ENCODE measurements at regions not wholly inside any gene's neighbourhood (a gene's known extent, or its start where the extent isn't known, plus 50 kb on each side); places are given as distances from the start of the nearest gene placed in this dataset.

DNA sequence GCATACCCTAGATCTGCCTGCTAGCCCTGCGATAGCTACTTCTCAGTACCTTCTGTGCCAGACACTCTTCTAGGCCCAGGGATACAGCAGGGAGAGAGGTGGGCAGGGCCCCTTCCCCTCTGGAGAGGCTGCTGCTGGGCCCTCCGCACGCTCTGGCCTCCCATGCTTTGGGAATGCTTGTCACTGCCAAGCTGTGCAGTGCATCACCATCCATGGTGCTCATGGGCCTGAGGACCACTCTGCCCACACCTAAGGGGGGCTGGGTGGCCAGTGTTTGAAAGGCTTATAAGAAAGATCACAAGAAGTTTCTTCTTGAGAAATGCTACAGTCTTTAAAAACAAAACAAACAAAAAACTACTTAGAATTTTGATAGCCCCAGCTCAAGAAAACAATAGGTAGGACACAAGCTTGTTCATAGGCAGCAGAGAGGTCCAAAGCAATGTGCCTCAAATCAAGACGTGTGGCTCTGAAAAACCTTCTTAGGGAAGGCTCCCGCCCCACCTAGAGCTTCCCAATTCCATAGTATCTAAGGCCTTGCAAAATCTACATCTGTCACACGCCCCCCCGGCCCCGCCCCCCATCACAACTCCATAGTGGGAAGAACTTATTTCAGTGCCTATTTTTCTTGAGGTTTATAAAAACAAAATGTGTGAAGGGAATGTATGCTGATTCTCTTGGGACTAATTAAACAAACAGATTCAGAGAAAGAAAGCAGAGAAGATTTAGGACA is 145.8 kb downstream of the TM9SF2 start:
- Mint-ChIP-seq H3K27me3 (ENCODE audit: low read depth) (no peaks in the 10 kb centered on the region), H3K27ac (no peak overlapping the region), H3K4me1 (peaks cover 20% of the 10 kb centered on the region), H3K4me3 (no peak overlapping the region), H3K36me3 (no peaks in the 10 kb centered on the region), H3K9me3 (no peaks in the 10 kb centered on the region)
- no peak for ATAC-seq
- ChIA-PET CTCF (interaction anchor here (0.7 to 1.9 kb wide), 3 partner anchors 9 to 47 kb away, joined by 3 to 9 read pairs (median 7); no protein-coding TSS in a partner anchor), POLR2A (no interaction called here)
- DNase-seq (ENCODE audit: low spot score), result no peak
- no peak for TF ChIP-seq ZNF396 (CRISPR knock-in tag; IDR thresholded peaks at IDR 0.05; ENCODE audit: borderline replicate concordance)
- no peak for TF ChIP-seq JUN (CRISPR knock-in tag; IDR thresholded peaks at IDR 0.05)
- TF ChIP-seq NFATC4 (CRISPR knock-in tag; IDR thresholded peaks at IDR 0.05), result no peak
- TF ChIP-seq NFE2L1 (CRISPR knock-in tag; IDR thresholded peaks at IDR 0.05), result no peak
- TF ChIP-seq, protein P1, sequence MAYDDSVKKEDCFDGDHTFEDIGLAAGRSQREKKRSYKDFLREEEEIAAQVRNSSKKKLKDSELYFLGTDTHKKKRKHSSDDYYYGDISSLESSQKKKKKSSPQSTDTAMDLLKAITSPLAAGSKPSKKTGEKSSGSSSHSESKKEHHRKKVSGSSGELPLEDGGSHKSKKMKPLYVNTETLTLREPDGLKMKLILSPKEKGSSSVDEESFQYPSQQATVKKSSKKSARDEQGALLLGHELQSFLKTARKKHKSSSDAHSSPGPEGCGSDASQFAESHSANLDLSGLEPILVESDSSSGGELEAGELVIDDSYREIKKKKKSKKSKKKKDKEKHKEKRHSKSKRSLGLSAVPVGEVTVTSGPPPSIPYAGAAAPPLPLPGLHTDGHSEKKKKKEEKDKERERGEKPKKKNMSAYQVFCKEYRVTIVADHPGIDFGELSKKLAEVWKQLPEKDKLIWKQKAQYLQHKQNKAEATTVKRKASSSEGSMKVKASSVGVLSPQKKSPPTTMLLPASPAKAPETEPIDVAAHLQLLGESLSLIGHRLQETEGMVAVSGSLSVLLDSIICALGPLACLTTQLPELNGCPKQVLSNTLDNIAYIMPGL (CRISPR knock-in tag; IDR thresholded peaks at IDR 0.05), result no peak
- no peak for TF ChIP-seq ZNF219 (CRISPR knock-in tag; IDR thresholded peaks at IDR 0.05; ENCODE audit: borderline replicate concordance)
- no peak for TF ChIP-seq ZNF317 (CRISPR knock-in tag; IDR thresholded peaks at IDR 0.05; ENCODE audit: borderline replicate concordance, low read depth)

DNA sequence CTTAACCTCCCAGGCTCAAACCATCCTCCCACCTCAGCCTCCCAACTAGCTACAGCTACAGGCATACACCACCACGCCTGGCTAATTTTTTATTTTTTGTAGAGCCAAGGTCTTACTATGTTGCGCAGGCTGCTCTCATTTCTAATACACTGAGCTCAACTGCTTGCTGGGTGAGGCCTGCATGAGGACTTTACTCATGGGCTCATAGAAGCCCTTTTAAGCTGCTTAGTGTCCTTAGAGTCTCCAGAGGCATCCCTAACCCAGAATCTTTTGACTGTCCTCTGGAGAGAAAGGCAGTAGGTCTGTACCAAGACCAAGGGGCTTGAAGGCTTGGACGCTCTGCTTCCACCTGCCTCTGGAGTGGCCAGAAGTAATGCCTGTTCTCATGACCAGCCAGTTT is 141.6 kb downstream of the TM9SF2 start:
- POLR2A ChIA-PET, result interaction anchor here (0.6 kb wide), 1 partner anchor 305 kb away, joined by 4 read pairs; no protein-coding TSS in a partner anchor
- no peak overlapping the region for H3K27ac Mint-ChIP-seq
- H3K36me3 Mint-ChIP-seq, result no peaks in the 10 kb centered on the region

More for the DNA sequence above, 141.6 kb downstream of the TM9SF2 start:
- ATAC-seq (no peak), DNase-seq (ENCODE audit: low spot score) (no peak)
- TF ChIP-seq, protein P2, sequence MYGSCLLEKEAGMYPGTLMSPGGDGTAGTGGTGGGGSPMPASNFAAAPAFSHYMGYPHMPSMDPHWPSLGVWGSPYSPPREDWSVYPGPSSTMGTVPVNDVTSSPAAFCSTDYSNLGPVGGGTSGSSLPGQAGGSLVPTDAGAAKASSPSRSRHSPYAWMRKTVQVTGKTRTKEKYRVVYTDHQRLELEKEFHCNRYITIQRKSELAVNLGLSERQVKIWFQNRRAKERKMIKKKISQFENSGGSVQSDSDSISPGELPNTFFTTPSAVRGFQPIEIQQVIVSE (CRISPR knock-in tag; IDR thresholded peaks at IDR 0.05; ENCODE audit: borderline replicate concordance), result no peak
- TF ChIP-seq ATF1 (CRISPR knock-in tag; IDR thresholded peaks at IDR 0.05) (no peak), ZNF219 (CRISPR knock-in tag; IDR thresholded peaks at IDR 0.05; ENCODE audit: borderline replicate concordance) (no peak)
- TF ChIP-seq, protein P3, sequence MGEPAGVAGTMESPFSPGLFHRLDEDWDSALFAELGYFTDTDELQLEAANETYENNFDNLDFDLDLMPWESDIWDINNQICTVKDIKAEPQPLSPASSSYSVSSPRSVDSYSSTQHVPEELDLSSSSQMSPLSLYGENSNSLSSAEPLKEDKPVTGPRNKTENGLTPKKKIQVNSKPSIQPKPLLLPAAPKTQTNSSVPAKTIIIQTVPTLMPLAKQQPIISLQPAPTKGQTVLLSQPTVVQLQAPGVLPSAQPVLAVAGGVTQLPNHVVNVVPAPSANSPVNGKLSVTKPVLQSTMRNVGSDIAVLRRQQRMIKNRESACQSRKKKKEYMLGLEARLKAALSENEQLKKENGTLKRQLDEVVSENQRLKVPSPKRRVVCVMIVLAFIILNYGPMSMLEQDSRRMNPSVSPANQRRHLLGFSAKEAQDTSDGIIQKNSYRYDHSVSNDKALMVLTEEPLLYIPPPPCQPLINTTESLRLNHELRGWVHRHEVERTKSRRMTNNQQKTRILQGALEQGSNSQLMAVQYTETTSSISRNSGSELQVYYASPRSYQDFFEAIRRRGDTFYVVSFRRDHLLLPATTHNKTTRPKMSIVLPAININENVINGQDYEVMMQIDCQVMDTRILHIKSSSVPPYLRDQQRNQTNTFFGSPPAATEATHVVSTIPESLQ (CRISPR knock-in tag; IDR thresholded peaks at IDR 0.05), result no peak
- TF ChIP-seq, protein P4, sequence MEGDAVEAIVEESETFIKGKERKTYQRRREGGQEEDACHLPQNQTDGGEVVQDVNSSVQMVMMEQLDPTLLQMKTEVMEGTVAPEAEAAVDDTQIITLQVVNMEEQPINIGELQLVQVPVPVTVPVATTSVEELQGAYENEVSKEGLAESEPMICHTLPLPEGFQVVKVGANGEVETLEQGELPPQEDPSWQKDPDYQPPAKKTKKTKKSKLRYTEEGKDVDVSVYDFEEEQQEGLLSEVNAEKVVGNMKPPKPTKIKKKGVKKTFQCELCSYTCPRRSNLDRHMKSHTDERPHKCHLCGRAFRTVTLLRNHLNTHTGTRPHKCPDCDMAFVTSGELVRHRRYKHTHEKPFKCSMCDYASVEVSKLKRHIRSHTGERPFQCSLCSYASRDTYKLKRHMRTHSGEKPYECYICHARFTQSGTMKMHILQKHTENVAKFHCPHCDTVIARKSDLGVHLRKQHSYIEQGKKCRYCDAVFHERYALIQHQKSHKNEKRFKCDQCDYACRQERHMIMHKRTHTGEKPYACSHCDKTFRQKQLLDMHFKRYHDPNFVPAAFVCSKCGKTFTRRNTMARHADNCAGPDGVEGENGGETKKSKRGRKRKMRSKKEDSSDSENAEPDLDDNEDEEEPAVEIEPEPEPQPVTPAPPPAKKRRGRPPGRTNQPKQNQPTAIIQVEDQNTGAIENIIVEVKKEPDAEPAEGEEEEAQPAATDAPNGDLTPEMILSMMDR (IDR thresholded peaks at IDR 0.05), result no peak
- TF ChIP-seq, protein P5, sequence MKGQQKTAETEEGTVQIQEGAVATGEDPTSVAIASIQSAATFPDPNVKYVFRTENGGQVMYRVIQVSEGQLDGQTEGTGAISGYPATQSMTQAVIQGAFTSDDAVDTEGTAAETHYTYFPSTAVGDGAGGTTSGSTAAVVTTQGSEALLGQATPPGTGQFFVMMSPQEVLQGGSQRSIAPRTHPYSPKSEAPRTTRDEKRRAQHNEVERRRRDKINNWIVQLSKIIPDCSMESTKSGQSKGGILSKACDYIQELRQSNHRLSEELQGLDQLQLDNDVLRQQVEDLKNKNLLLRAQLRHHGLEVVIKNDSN (CRISPR knock-in tag; IDR thresholded peaks at IDR 0.05), result no peak
- TF ChIP-seq, protein P6, sequence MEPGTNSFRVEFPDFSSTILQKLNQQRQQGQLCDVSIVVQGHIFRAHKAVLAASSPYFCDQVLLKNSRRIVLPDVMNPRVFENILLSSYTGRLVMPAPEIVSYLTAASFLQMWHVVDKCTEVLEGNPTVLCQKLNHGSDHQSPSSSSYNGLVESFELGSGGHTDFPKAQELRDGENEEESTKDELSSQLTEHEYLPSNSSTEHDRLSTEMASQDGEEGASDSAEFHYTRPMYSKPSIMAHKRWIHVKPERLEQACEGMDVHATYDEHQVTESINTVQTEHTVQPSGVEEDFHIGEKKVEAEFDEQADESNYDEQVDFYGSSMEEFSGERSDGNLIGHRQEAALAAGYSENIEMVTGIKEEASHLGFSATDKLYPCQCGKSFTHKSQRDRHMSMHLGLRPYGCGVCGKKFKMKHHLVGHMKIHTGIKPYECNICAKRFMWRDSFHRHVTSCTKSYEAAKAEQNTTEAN (CRISPR knock-in tag; IDR thresholded peaks at IDR 0.05), result no peak
- TF ChIP-seq, protein P7, sequence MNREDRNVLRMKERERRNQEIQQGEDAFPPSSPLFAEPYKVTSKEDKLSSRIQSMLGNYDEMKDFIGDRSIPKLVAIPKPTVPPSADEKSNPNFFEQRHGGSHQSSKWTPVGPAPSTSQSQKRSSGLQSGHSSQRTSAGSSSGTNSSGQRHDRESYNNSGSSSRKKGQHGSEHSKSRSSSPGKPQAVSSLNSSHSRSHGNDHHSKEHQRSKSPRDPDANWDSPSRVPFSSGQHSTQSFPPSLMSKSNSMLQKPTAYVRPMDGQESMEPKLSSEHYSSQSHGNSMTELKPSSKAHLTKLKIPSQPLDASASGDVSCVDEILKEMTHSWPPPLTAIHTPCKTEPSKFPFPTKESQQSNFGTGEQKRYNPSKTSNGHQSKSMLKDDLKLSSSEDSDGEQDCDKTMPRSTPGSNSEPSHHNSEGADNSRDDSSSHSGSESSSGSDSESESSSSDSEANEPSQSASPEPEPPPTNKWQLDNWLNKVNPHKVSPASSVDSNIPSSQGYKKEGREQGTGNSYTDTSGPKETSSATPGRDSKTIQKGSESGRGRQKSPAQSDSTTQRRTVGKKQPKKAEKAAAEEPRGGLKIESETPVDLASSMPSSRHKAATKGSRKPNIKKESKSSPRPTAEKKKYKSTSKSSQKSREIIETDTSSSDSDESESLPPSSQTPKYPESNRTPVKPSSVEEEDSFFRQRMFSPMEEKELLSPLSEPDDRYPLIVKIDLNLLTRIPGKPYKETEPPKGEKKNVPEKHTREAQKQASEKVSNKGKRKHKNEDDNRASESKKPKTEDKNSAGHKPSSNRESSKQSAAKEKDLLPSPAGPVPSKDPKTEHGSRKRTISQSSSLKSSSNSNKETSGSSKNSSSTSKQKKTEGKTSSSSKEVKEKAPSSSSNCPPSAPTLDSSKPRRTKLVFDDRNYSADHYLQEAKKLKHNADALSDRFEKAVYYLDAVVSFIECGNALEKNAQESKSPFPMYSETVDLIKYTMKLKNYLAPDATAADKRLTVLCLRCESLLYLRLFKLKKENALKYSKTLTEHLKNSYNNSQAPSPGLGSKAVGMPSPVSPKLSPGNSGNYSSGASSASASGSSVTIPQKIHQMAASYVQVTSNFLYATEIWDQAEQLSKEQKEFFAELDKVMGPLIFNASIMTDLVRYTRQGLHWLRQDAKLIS (CRISPR knock-in tag; IDR thresholded peaks at IDR 0.05; ENCODE audit: borderline replicate concordance), result no peak
- TF ChIP-seq, protein P8, sequence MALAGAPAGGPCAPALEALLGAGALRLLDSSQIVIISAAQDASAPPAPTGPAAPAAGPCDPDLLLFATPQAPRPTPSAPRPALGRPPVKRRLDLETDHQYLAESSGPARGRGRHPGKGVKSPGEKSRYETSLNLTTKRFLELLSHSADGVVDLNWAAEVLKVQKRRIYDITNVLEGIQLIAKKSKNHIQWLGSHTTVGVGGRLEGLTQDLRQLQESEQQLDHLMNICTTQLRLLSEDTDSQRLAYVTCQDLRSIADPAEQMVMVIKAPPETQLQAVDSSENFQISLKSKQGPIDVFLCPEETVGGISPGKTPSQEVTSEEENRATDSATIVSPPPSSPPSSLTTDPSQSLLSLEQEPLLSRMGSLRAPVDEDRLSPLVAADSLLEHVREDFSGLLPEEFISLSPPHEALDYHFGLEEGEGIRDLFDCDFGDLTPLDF (CRISPR knock-in tag; IDR thresholded peaks at IDR 0.05), result no peak
- TF ChIP-seq, protein P9, sequence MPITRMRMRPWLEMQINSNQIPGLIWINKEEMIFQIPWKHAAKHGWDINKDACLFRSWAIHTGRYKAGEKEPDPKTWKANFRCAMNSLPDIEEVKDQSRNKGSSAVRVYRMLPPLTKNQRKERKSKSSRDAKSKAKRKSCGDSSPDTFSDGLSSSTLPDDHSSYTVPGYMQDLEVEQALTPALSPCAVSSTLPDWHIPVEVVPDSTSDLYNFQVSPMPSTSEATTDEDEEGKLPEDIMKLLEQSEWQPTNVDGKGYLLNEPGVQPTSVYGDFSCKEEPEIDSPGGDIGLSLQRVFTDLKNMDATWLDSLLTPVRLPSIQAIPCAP (CRISPR knock-in tag; IDR thresholded peaks at IDR 0.05), result no peak
- no peaks in the 10 kb centered on the region for H3K9me3 Mint-ChIP-seq
- no peak overlapping the region for H3K4me3 Mint-ChIP-seq
- CTCF ChIA-PET, result interaction anchor here (1.1 to 1.8 kb wide), 3 partner anchors 13 to 32 kb away, joined by 3 to 7 read pairs (median 4); no protein-coding TSS in a partner anchor
- H3K27me3 Mint-ChIP-seq (ENCODE audit: low read depth), result no peaks in the 10 kb centered on the region
- peaks cover 11% of the 10 kb centered on the region for H3K4me1 Mint-ChIP-seq
